CD8-positive, alpha-beta memory T cell (primary cell): ENCODE measurements at regions not wholly inside any gene's neighbourhood (a gene's known extent, or its start where the extent isn't known, plus 50 kb on each side); places are given as distances from the start of the nearest gene placed in this dataset.
"Not testable (repeated sequence)": the region's sequence is repeated elsewhere in the genome, so short reads cannot be mapped to it uniquely, and the experiment has no call there.

ENCODE experiments used
- CTCF ChIA-PET: fragments of 350-600 bp; sonication (Branson Sonifier 250); formaldehyde crosslinking; loops from one replicate; lab custom pipeline; 2021; ENCODE audit warnings: antibody characterized with exemption; lab: Charles Lee
- POLR2A ChIA-PET: fragments of 350-600 bp; sonication (Branson Sonifier 250); formaldehyde crosslinking; loops from one replicate; lab custom pipeline; 2021; ENCODE audit warnings: antibody characterized with exemption; lab: Charles Lee
- DNase-seq, 5 donors: peaks; one replicate each; pipeline versions ENCODE4 v3.0.0 to v3.0.0-alpha.2; 2020 to 2022; ENCODE audit warnings: mixed read lengths in 1 of 5
- H3K27ac ChIP-seq: one replicate; pipeline ENCODE4 v1.7.0; 2013; ENCODE audit warnings: low read depth, mild to moderate bottlenecking, low read length, moderate library complexity
- H3K27me3 ChIP-seq: 2 replicates; pipeline ENCODE4 v1.7.0; 2013; ENCODE audit warnings: low read length, mild to moderate bottlenecking; ENCODE audit not compliant: insufficient read depth, poor library complexity, severe bottlenecking
- H3K36me3 ChIP-seq: 2 replicates; pipeline ENCODE4 v1.7.0; 2013; ENCODE audit warnings: mild to moderate bottlenecking, low read length, moderate library complexity; ENCODE audit not compliant: insufficient read depth
- H3K4me1 ChIP-seq: 2 replicates; pipeline ENCODE4 v1.7.0; 2013; ENCODE audit warnings: mild to moderate bottlenecking, low read length, moderate library complexity; ENCODE audit not compliant: insufficient read depth
- H3K4me3 ChIP-seq: 2 replicates; pipeline ENCODE4 v1.7.0; 2013; ENCODE audit warnings: mild to moderate bottlenecking, low read length
- H3K9me3 ChIP-seq: 2 replicates; pipeline ENCODE4 v1.7.0; 2013; ENCODE audit warnings: mild to moderate bottlenecking, low read length
- H3K27ac Mint-ChIP-seq, 8 donors: one replicate each; pipeline ENCODE4 v1.8.0; 2020 to 2021; ENCODE audit warnings: mixed read lengths in 8 of 8, mild to moderate bottlenecking in 6 of 8, inconsistent platforms in 3 of 8, moderate library complexity in 3 of 8
- H3K27me3 Mint-ChIP-seq, 2 donors: one replicate each; pipeline ENCODE4 v1.8.0; 2020 to 2021; ENCODE audit warnings: mixed read lengths in 2 of 2, mild to moderate bottlenecking in 1 of 2, moderate library complexity in 1 of 2
- H3K36me3 Mint-ChIP-seq, 3 donors: one replicate each; pipeline ENCODE4 v1.8.0; 2020 to 2021; ENCODE audit warnings: mixed read lengths in 3 of 3, inconsistent platforms in 1 of 3, mild to moderate bottlenecking in 1 of 3
- H3K4me1 Mint-ChIP-seq, 3 donors: one replicate each; pipeline ENCODE4 v1.8.0; 2020 to 2021; ENCODE audit warnings: mixed read lengths in 3 of 3, inconsistent platforms in 1 of 3, mild to moderate bottlenecking in 1 of 3
- H3K4me3 Mint-ChIP-seq, 7 donors: one replicate each; pipeline ENCODE4 v1.8.0; 2020 to 2021; ENCODE audit warnings: mixed read lengths in 7 of 7, mild to moderate bottlenecking in 6 of 7, moderate library complexity in 4 of 7, inconsistent platforms in 2 of 7
- H3K9me3 Mint-ChIP-seq, 5 donors: one replicate each; pipeline ENCODE4 v1.8.0; 2020 to 2022; ENCODE audit warnings: mixed read lengths in 5 of 5, mild to moderate bottlenecking in 3 of 5, moderate library complexity in 2 of 5, inconsistent platforms in 1 of 5

DNA sequence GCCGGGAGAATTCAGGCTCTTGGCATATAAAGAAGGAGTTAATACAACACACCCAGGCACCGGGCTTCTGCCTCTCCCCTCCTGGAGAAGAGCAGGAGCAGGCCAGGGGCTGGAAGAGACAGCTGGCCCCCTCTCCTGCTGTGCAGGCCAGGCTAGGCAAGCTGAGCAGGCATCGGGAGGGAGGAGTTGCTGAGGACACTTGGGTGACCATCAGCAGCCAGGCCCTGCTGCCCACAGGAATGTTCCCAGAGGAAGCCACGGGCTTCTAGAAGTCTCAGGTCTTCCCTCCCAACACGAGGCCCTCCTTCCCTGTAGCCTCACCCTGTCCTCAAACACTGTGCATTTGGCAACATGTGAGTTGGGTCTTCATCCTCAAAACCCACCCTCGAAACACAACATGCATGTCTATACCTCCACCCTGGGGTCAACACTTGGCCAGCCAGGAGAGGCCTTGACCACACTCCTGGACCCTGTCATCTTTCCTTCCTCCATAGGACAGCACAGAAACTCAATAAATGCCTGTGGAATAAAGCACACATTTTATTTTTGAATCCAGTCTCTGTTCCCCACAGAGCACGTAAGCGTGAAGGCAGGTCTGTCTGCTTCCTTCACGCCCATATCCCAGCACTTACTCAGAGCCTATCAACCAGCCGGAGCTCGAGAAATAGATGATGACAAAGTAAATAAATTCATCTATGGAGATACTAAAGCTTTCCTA is 433.8 kb upstream of the ID2 start:
- no peak for DNase-seq
- Mint-ChIP-seq H3K9me3 (peaks cover 4 to 16% (median 12%) of the 10 kb centered on the region in 5 donors), H3K27ac (no peak overlapping the region), H3K4me1 (no peaks in the 10 kb centered on the region), H3K36me3 (peaks cover 0 to 64% (median 7%) of the 10 kb centered on the region in 3 donors), H3K27me3 (peaks cover 0 to 5% of the 10 kb centered on the region in 2 donors), H3K4me3 (no peak overlapping the region)
- H3K9me3 ChIP-seq = no peaks in the 10 kb centered on the region
- no peaks in the 10 kb centered on the region for H3K36me3 ChIP-seq
- CTCF ChIA-PET = no interaction called here
- POLR2A ChIA-PET = no interaction called here
- H3K4me1 ChIP-seq = no peaks in the 10 kb centered on the region
- no peak overlapping the region for H3K27ac ChIP-seq
- H3K27me3 ChIP-seq = no peaks in the 10 kb centered on the region
- H3K4me3 ChIP-seq = no peak overlapping the region

GRCh38 chr2:8248623-8248957 is 433.3 kb upstream of the ID2 start:
- CTCF ChIA-PET = no interaction called here
- POLR2A ChIA-PET = no interaction called here
- H3K36me3 ChIP-seq = no peaks in the 10 kb centered on the region

DNA sequence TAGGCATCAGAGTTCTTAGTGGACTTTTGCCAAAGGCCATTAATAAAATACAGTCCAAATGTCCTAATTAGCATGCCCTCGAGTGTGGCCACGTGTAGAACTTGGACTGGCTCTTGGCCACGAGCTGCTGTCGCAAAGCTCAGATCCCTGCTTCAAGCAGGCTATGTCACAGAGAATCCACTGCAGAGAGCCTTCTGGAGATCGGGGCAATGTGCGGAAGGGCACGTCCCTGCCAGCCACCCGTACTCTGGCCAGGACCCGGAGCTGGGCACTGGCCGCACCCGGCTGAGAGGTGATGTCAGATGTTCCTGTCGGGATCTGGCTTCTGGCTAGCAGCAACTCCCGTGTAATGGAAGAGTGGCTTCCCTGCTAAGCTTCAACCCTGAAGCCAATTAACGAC is 432.7 kb upstream of the ID2 start:
- no peak overlapping the region for H3K27ac ChIP-seq
- Mint-ChIP-seq H3K9me3 (peaks cover 0 to 14% (median 10%) of the 10 kb centered on the region in 5 donors), H3K27me3 (peaks cover 0 to 5% of the 10 kb centered on the region in 2 donors), H3K36me3 (peaks cover 0 to 57% (median 6%) of the 10 kb centered on the region in 3 donors), H3K4me1 (peaks cover 5 to 7% (median 5%) of the 10 kb centered on the region in 3 donors), H3K4me3 (no peak overlapping the region), H3K27ac (no peak overlapping the region)
- H3K36me3 ChIP-seq = no peaks in the 10 kb centered on the region
- no peaks in the 10 kb centered on the region for H3K4me1 ChIP-seq
- POLR2A ChIA-PET = no interaction called here
- H3K9me3 ChIP-seq = no peaks in the 10 kb centered on the region
- no peaks in the 10 kb centered on the region for H3K27me3 ChIP-seq
- DNase-seq = no peak
- no peak overlapping the region for H3K4me3 ChIP-seq
- CTCF ChIA-PET = no interaction called here

More at GRCh38 chr2:8248623-8248957, 433.3 kb upstream of the ID2 start:
- no peak overlapping the region for H3K4me3 ChIP-seq
- no peak overlapping the region for H3K27ac Mint-ChIP-seq
- peaks cover 0 to 59% (median 5%) of the 10 kb centered on the region in 3 donors for H3K36me3 Mint-ChIP-seq
- H3K9me3 Mint-ChIP-seq = peaks cover 0 to 14% (median 12%) of the 10 kb centered on the region in 5 donors
- no peaks in the 10 kb centered on the region for H3K4me1 ChIP-seq
- peaks cover 0 to 2% (median under 1%) of the 10 kb centered on the region in 3 donors for H3K4me1 Mint-ChIP-seq
- no peaks in the 10 kb centered on the region for H3K27me3 ChIP-seq
- no peak overlapping the region for H3K4me3 Mint-ChIP-seq
- DNase-seq = no peak
- no peak overlapping the region for H3K27ac ChIP-seq
- no peaks in the 10 kb centered on the region for H3K9me3 ChIP-seq
- H3K27me3 Mint-ChIP-seq = peaks cover 0 to 5% of the 10 kb centered on the region in 2 donors

- no peak for DNase-seq
- H3K4me3 Mint-ChIP-seq = no peak overlapping the region
- H3K9me3 ChIP-seq = no peaks in the 10 kb centered on the region
- H3K27me3 ChIP-seq = no peaks in the 10 kb centered on the region
- H3K9me3 Mint-ChIP-seq = peaks cover 0 to 14% (median 10%) of the 10 kb centered on the region in 5 donors
- no peaks in the 10 kb centered on the region for H3K4me1 ChIP-seq
- CTCF ChIA-PET = no interaction called here
- H3K4me1 Mint-ChIP-seq = peaks cover 11 to 14% (median 12%) of the 10 kb centered on the region in 3 donors
- no peak overlapping the region for H3K4me3 ChIP-seq
- H3K36me3 Mint-ChIP-seq = peaks cover 0 to 51% (median 6%) of the 10 kb centered on the region in 3 donors
- H3K27me3 Mint-ChIP-seq = peaks cover 0 to 5% of the 10 kb centered on the region in 2 donors
- H3K36me3 ChIP-seq = no peaks in the 10 kb centered on the region
- no peak overlapping the region for H3K27ac Mint-ChIP-seq
- no peak overlapping the region for H3K27ac ChIP-seq
- POLR2A ChIA-PET = no interaction called here
Measured at GRCh38 chr2:8249769-8250168, 432.1 kb upstream of the ID2 start.

GRCh38 chr2:8250290-8250689 is 431.6 kb upstream of the ID2 start:
- H3K27me3 Mint-ChIP-seq, H3K4me3 Mint-ChIP-seq, H3K27ac ChIP-seq, DNase-seq, POLR2A ChIA-PET, H3K27me3 ChIP-seq, H3K9me3 ChIP-seq, CTCF ChIA-PET, H3K36me3 ChIP-seq, H3K4me3 ChIP-seq, H3K4me1 ChIP-seq: not testable (repeated sequence)
- peak overlapping the region in 1 of 8 donors; percentile 24 for H3K27ac Mint-ChIP-seq
- peaks cover 0 to 45% (median 6%) of the 10 kb centered on the region in 3 donors for H3K36me3 Mint-ChIP-seq
- H3K9me3 Mint-ChIP-seq = peaks cover 0 to 11% (median 6%) of the 10 kb centered on the region in 5 donors
- peaks cover 11 to 16% (median 12%) of the 10 kb centered on the region in 3 donors for H3K4me1 Mint-ChIP-seq

GRCh38 chr2:8251291-8251690 is 430.6 kb upstream of the ID2 start:
- Histone ChIP-seq H3K27me3 (no peaks in the 10 kb centered on the region), H3K36me3 (no peaks in the 10 kb centered on the region), H3K27ac (no peak overlapping the region), H3K4me1 (no peaks in the 10 kb centered on the region), H3K9me3 (no peaks in the 10 kb centered on the region), H3K4me3 (no peak overlapping the region)
- Mint-ChIP-seq H3K4me3 (no peak overlapping the region), H3K9me3 (peaks cover 0 to 7% (median 4%) of the 10 kb centered on the region in 5 donors), H3K4me1 (peaks cover 11 to 16% (median 12%) of the 10 kb centered on the region in 3 donors), H3K27me3 (peaks cover 0 to 5% of the 10 kb centered on the region in 2 donors), H3K36me3 (peaks cover 0 to 35% (median 4%) of the 10 kb centered on the region in 3 donors), H3K27ac (peak overlapping the region in 1 of 8 donors; percentile 33)
- no peak for DNase-seq
- CTCF ChIA-PET = no interaction called here
- POLR2A ChIA-PET = no interaction called here

DNA sequence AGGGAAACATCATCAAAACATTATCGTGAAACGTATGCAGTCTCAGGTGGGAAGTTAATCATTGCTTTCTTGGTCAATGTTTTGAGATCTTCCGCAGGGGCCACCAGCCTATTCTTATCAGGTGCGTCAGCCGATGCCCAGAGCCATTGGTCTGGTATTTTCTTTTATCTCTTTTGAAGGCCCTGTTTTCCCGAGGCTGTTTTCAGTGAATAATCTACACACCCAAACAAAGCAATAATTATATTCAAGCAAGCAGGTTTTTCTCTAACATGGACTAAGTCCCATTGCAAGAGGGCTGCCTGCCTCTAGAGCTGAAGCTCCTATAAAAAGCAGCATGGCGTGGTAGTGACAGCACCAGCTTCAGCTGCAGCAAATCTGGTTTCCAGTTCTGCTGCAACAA is 430.0 kb upstream of the ID2 start:
- DNase-seq = no peak
- CTCF ChIA-PET = no interaction called here
- no peak overlapping the region for H3K4me3 ChIP-seq
- H3K4me1 ChIP-seq = no peaks in the 10 kb centered on the region
- H3K27ac ChIP-seq = no peak overlapping the region
- peaks cover 11 to 16% (median 12%) of the 10 kb centered on the region in 3 donors for H3K4me1 Mint-ChIP-seq
- H3K27me3 Mint-ChIP-seq = peaks cover 0 to 5% of the 10 kb centered on the region in 2 donors
- H3K4me3 Mint-ChIP-seq = no peak overlapping the region
- no peaks in the 10 kb centered on the region for H3K9me3 ChIP-seq
- POLR2A ChIA-PET = no interaction called here
- no peak overlapping the region for H3K27ac Mint-ChIP-seq
- H3K36me3 ChIP-seq = no peaks in the 10 kb centered on the region
- peaks cover 0 to 30% (median 2%) of the 10 kb centered on the region in 3 donors for H3K36me3 Mint-ChIP-seq
- peaks cover 0 to 3% (median 0%) of the 10 kb centered on the region in 5 donors for H3K9me3 Mint-ChIP-seq
- no peaks in the 10 kb centered on the region for H3K27me3 ChIP-seq

DNA sequence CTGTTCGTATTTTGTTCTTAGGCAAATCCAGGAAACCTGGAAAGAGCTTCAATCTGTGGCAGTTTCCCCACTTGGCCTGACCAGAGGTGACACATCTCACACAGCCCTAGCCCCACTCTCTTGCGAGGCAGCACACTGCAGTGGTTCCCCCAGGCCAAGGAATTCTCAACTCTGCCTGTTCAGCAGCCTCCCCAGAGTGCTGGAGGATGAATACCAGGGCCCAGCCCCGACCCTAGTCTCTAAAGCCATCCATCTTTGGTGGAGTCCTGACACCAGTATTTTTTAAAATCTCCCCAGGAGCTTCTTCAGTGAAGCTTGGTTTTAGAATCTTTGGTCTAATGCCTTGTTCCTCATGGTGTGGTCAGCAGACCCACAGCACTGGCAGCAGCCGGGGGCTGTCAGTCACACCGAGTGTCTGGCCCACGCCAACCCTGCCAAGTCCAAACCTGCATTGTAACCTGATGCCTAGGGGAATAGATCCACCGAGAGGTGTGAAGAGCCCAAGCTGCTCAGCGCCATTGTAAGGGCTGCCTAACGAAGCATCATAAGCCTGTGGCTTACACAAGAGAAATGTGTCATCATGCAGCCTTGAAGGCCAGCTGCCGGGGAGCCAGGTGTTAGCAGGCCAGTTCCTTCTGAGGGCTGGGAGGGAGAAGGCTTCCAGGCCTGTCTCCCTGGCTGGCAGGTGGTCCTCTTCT is 428.7 kb upstream of the ID2 start:
- POLR2A ChIA-PET = no interaction called here
- Histone ChIP-seq H3K4me3 (no peak overlapping the region), H3K4me1 (no peaks in the 10 kb centered on the region), H3K36me3 (no peaks in the 10 kb centered on the region), H3K9me3 (no peaks in the 10 kb centered on the region), H3K27ac (no peak overlapping the region), H3K27me3 (no peaks in the 10 kb centered on the region)
- H3K9me3 Mint-ChIP-seq = peaks cover 0 to 3% (median 0%) of the 10 kb centered on the region in 5 donors
- CTCF ChIA-PET = interaction anchor here (0.9 kb wide), 1 partner anchor 19 kb away, joined by 4 read pairs; no protein-coding TSS in a partner anchor
- peak overlapping the region in 1 of 8 donors; percentile 23 for H3K27ac Mint-ChIP-seq
- DNase-seq = no peak
- H3K4me1 Mint-ChIP-seq = peaks cover 11 to 16% (median 12%) of the 10 kb centered on the region in 3 donors
- peaks cover 0 to 3% of the 10 kb centered on the region in 2 donors for H3K27me3 Mint-ChIP-seq
- H3K36me3 Mint-ChIP-seq = peaks cover 0 to 24% (median 2%) of the 10 kb centered on the region in 3 donors
- no peak overlapping the region for H3K4me3 Mint-ChIP-seq
